Neural cell (in vitro differentiated cells): ENCODE measurements at regions not wholly inside any gene's neighbourhood (a gene's known extent, or its start where the extent isn't known, plus 50 kb on each side); places are given as distances from the start of the nearest gene placed in this dataset.

Source experiments
- EP300 ChIP-seq: fragments of 450-650 bp; conservative IDR thresholded peaks from 2 replicates; pipeline ENCODE4 v1.6.1; 2014; ENCODE audit warnings: antibody characterized with exemption, mild to moderate bottlenecking, moderate library complexity; ENCODE audit not compliant: poor library complexity, severe bottlenecking
- EZH2 ChIP-seq: fragments of 200-600, 300-800 bp; shearing (Covaris generic), sonication (generic); IDR thresholded peaks from 2 replicates; pipeline ENCODE4 v1.6.1; 2014; ENCODE audit warnings: antibody characterized with exemption, low read length, borderline replicate concordance, mild to moderate bottlenecking; ENCODE audit not compliant: insufficient read depth, poor library complexity, severe bottlenecking
- MXI1 ChIP-seq: fragments of 450-650 bp; conservative IDR thresholded peaks from 2 replicates; pipeline ENCODE4 v1.6.1; 2014; ENCODE audit warnings: antibody characterized with exemption, mild to moderate bottlenecking; ENCODE audit not compliant: poor library complexity, severe bottlenecking
- POLR2AphosphoS5 ChIP-seq: IDR thresholded peaks from 2 replicates; pipeline ENCODE4 v1.6.1; 2012
- RAD21 ChIP-seq: fragments of 450-650 bp; conservative IDR thresholded peaks from 2 replicates; pipeline ENCODE4 v1.6.1; 2014; ENCODE audit warnings: antibody characterized with exemption, mild to moderate bottlenecking, moderate library complexity
- SMC3 ChIP-seq: fragments of 450-650 bp; conservative IDR thresholded peaks from 2 replicates; pipeline ENCODE4 v1.6.1; 2014; ENCODE audit warnings: antibody characterized with exemption, mild to moderate bottlenecking, moderate library complexity; ENCODE audit not compliant: poor library complexity
- TAF1 ChIP-seq: IDR thresholded peaks from 2 replicates; pipeline ENCODE4 v1.6.1; 2012; ENCODE audit warnings: low read depth
- TF ChIP-seq, protein P1 (sequence below): fragments of 450-650 bp; IDR thresholded peaks from 2 replicates; pipeline ENCODE4 v1.5.1; 2014; ENCODE audit warnings: antibody characterized with exemption, mild to moderate bottlenecking, moderate library complexity; ENCODE audit not compliant: poor library complexity, severe bottlenecking
- TF ChIP-seq, protein P2 (sequence below): IDR thresholded peaks from 2 replicates; pipeline ENCODE4 v1.6.1; 2012; ENCODE audit warnings: borderline replicate concordance

DNA sequence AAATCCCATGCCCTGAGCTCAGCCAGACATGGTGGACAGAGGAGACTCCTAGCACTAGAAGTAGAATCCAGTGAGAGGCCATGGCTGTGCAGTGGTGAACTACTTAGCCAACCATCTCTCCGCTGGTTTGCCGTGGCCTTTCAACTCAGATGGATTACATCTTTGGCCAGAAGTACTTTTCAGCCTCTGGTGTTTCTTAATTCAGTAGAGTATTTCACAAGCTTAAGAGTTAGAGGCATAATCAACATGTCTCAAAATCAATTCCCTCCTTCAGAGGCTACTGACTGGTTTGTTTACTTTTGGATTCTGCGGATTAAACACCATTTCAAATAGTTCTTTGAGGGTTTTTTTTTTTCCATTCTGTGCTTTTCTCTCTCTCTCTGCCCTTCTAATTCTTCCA, 91.1 kb upstream of the PGRMC2 start:
- TF ChIP-seq, protein P1, sequence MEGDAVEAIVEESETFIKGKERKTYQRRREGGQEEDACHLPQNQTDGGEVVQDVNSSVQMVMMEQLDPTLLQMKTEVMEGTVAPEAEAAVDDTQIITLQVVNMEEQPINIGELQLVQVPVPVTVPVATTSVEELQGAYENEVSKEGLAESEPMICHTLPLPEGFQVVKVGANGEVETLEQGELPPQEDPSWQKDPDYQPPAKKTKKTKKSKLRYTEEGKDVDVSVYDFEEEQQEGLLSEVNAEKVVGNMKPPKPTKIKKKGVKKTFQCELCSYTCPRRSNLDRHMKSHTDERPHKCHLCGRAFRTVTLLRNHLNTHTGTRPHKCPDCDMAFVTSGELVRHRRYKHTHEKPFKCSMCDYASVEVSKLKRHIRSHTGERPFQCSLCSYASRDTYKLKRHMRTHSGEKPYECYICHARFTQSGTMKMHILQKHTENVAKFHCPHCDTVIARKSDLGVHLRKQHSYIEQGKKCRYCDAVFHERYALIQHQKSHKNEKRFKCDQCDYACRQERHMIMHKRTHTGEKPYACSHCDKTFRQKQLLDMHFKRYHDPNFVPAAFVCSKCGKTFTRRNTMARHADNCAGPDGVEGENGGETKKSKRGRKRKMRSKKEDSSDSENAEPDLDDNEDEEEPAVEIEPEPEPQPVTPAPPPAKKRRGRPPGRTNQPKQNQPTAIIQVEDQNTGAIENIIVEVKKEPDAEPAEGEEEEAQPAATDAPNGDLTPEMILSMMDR: no peak
- TF ChIP-seq TAF1 (no peak), EZH2 (no peak), RAD21 (no peak), SMC3 (no peak), POLR2AphosphoS5 (no peak), MXI1 (no peak), EP300 (no peak)
- TF ChIP-seq, protein P2, sequence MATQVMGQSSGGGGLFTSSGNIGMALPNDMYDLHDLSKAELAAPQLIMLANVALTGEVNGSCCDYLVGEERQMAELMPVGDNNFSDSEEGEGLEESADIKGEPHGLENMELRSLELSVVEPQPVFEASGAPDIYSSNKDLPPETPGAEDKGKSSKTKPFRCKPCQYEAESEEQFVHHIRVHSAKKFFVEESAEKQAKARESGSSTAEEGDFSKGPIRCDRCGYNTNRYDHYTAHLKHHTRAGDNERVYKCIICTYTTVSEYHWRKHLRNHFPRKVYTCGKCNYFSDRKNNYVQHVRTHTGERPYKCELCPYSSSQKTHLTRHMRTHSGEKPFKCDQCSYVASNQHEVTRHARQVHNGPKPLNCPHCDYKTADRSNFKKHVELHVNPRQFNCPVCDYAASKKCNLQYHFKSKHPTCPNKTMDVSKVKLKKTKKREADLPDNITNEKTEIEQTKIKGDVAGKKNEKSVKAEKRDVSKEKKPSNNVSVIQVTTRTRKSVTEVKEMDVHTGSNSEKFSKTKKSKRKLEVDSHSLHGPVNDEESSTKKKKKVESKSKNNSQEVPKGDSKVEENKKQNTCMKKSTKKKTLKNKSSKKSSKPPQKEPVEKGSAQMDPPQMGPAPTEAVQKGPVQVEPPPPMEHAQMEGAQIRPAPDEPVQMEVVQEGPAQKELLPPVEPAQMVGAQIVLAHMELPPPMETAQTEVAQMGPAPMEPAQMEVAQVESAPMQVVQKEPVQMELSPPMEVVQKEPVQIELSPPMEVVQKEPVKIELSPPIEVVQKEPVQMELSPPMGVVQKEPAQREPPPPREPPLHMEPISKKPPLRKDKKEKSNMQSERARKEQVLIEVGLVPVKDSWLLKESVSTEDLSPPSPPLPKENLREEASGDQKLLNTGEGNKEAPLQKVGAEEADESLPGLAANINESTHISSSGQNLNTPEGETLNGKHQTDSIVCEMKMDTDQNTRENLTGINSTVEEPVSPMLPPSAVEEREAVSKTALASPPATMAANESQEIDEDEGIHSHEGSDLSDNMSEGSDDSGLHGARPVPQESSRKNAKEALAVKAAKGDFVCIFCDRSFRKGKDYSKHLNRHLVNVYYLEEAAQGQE: no peak
